GM18511 (cell line): ENCODE measurements at regions not wholly inside any gene's neighbourhood (a gene's known extent, or its start where the extent isn't known, plus 50 kb on each side); places are given as distances from the start of the nearest gene placed in this dataset.
"Not testable (repeated sequence)": the region's sequence is repeated elsewhere in the genome, so short reads cannot be mapped to it uniquely, and the experiment has no call there.

ENCODE experiments used
- ATAC-seq: cut with Tn5 transposase; IDR thresholded peaks from one replicate; pipeline ENCODE4 v1.9.1; 2021; ENCODE audit warnings: mild to moderate bottlenecking, moderate library complexity; ENCODE audit not compliant: unreplicated experiment

- no peak for ATAC-seq
Observed at GRCh38 chr11:28951191-28951590, 843.0 kb downstream of the METTL15 start.

- ATAC-seq: no peak
Observed at GRCh38 chr11:28939381-28939780, 831.2 kb downstream of the METTL15 start.

- ATAC-seq: no peak
Observed at GRCh38 chr11:28938091-28938490, 829.9 kb downstream of the METTL15 start.

GRCh38 chr11:28932940-28933339 lies 824.8 kb downstream of the METTL15 start:
- ATAC-seq: no peak

- no peak for ATAC-seq
Observed at GRCh38 chr11:28924004-28924403, 815.8 kb downstream of the METTL15 start.

GRCh38 chr11:28922386-28922981 lies 814.3 kb downstream of the METTL15 start:
- no peak for ATAC-seq

- no peak for ATAC-seq
Observed at GRCh38 chr11:28919194-28919593, 811.0 kb downstream of the METTL15 start.

- ATAC-seq: no peak
Observed at GRCh38 chr11:28913883-28914282, 805.7 kb downstream of the METTL15 start.

- no peak for ATAC-seq
Observed at GRCh38 chr11:28911829-28912228, 803.6 kb downstream of the METTL15 start.

- no peak for ATAC-seq
Observed at GRCh38 chr11:28910926-28911325, 802.7 kb downstream of the METTL15 start.

GRCh38 chr11:28903716-28904115 lies 795.5 kb downstream of the METTL15 start:
- ATAC-seq: no peak

- ATAC-seq: no peak
Observed at GRCh38 chr11:28900427-28900826, 792.2 kb downstream of the METTL15 start.

GRCh38 chr11:28899706-28900105 lies 791.5 kb downstream of the METTL15 start:
- no peak for ATAC-seq

- ATAC-seq: not testable (repeated sequence)
Observed at GRCh38 chr11:28890601-28891040, 782.4 kb downstream of the METTL15 start.

GRCh38 chr11:28887681-28888080 lies 779.5 kb downstream of the METTL15 start:
- no peak for ATAC-seq

GRCh38 chr11:28879869-28880268 lies 771.7 kb downstream of the METTL15 start:
- ATAC-seq: no peak

- no peak for ATAC-seq
Observed at GRCh38 chr11:28878025-28878424, 769.8 kb downstream of the METTL15 start.

- no peak for ATAC-seq
Observed at GRCh38 chr11:28877340-28877739, 769.2 kb downstream of the METTL15 start.

- ATAC-seq: no peak
Observed at GRCh38 chr11:28874706-28875105, 766.5 kb downstream of the METTL15 start.

- ATAC-seq: no peak
Observed at GRCh38 chr11:28871090-28871489, 762.9 kb downstream of the METTL15 start.

GRCh38 chr11:28863422-28863821 lies 755.2 kb downstream of the METTL15 start:
- ATAC-seq: no peak

- ATAC-seq: no peak
Observed at GRCh38 chr11:28860893-28861292, 752.7 kb downstream of the METTL15 start.

GRCh38 chr11:28858076-28858475 lies 749.9 kb downstream of the METTL15 start:
- no peak for ATAC-seq
